ENCODE measurements at regions not wholly inside any gene's neighbourhood (a gene's known extent, or its start where the extent isn't known, plus 50 kb on each side); places are given as distances from the start of the nearest gene placed in this dataset.

GRCh38 chr17:79141578-79142355 is 67.1 kb downstream of the ENGASE start:
- Histone ChIP-seq H3K4me1 (peaks cover 0 to 8% (median 0%) of the 10 kb centered on the region in 4 donors), H3K36me3 (no peaks in the 10 kb centered on the region), H3K27me3 (peaks cover 0 to 52% of the 10 kb centered on the region in 2 donors), H3K9me3 (no peaks in the 10 kb centered on the region), H3K27ac (no peak overlapping the region), H3K4me3 (no peak overlapping the region)
- 38 to 44% methylated on average over 23 to 24 of the region's 24 CpGs for WGBS, 2 donors
- DNase-seq (ENCODE audit: low spot score in 2 of 2) = no peak
- TF ChIP-seq POLR2A (IDR thresholded peaks at IDR 0.05) = no peak
- TF ChIP-seq EP300 (IDR thresholded peaks at IDR 0.05) = no peak

- H3K9me3 ChIP-seq = no peaks in the 10 kb centered on the region
- H3K4me1 ChIP-seq = peaks cover 0 to 8% (median 0%) of the 10 kb centered on the region in 4 donors
- H3K4me3 ChIP-seq = no peak overlapping the region
- no peak for TF ChIP-seq EP300 (IDR thresholded peaks at IDR 0.05)
- no peak for TF ChIP-seq CTCF (IDR thresholded peaks at IDR 0.05)
- no peak for TF ChIP-seq POLR2A (IDR thresholded peaks at IDR 0.05)
- H3K27me3 ChIP-seq = peaks cover 0 to 60% of the 10 kb centered on the region in 2 donors
- WGBS, 2 donors = 89% methylated on average over 12 of the region's 12 CpGs
- no peaks in the 10 kb centered on the region for H3K36me3 ChIP-seq
- no peak overlapping the region for H3K27ac ChIP-seq
- DNase-seq (ENCODE audit: low spot score in 2 of 2) = no peak
These were observed 64.2 kb downstream of the ENGASE start for GRCh38 chr17:79138826-79139225.

DNA sequence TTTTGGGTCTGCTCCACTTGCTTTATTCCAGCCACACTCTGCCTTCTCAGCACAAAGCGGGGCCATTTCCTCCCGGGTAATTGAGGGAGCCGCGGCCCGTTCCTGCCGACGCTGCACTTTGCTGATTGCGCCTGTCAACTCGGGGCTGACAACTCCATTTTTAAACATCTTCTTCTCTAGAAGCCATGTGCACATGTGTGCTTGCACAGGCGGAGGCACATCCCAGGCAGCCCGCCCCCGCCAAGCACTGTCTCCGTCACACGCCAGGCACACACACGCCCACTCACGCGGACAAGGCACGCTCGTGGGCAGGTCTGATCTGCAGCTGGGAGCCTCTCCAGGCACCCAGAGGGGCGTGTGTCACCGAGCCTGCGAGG is 63.2 kb downstream of the ENGASE start:
- H3K9me3 ChIP-seq = no peaks in the 10 kb centered on the region
- no peak overlapping the region for H3K27ac ChIP-seq
- WGBS, 2 donors = 41 to 65% methylated on average over 21 to 22 of the region's 22 CpGs
- H3K4me1 ChIP-seq = peaks cover 0 to 8% (median 0%) of the 10 kb centered on the region in 4 donors
- H3K4me3 ChIP-seq = no peak overlapping the region
- TF ChIP-seq EP300 (IDR thresholded peaks at IDR 0.05) (no peak), CTCF (IDR thresholded peaks at IDR 0.05) (no peak), POLR2A (IDR thresholded peaks at IDR 0.05) (no peak)
- DNase-seq (ENCODE audit: low spot score in 2 of 2) = no peak
- H3K27me3 ChIP-seq = peaks cover 0 to 51% of the 10 kb centered on the region in 2 donors
- H3K36me3 ChIP-seq = no peaks in the 10 kb centered on the region

GRCh38 chr17:79137015-79137788 is 62.6 kb downstream of the ENGASE start:
- no peak for DNase-seq (ENCODE audit: low spot score in 2 of 2)
- no peak for TF ChIP-seq POLR2A (IDR thresholded peaks at IDR 0.05)
- no peak for TF ChIP-seq EP300 (IDR thresholded peaks at IDR 0.05)
- no peak for TF ChIP-seq CTCF (IDR thresholded peaks at IDR 0.05)
- peaks cover 0 to 8% (median 0%) of the 10 kb centered on the region in 4 donors for H3K4me1 ChIP-seq
- no peaks in the 10 kb centered on the region for H3K9me3 ChIP-seq
- H3K27me3 ChIP-seq = peaks cover 0 to 45% of the 10 kb centered on the region in 2 donors
- H3K36me3 ChIP-seq = no peaks in the 10 kb centered on the region
- WGBS, 2 donors = 59 to 70% methylated on average over 24 to 26 of the region's 26 CpGs
- no peak overlapping the region for H3K4me3 ChIP-seq
- H3K27ac ChIP-seq = no peak overlapping the region

GRCh38 chr17:79136596-79136995 is 62.0 kb downstream of the ENGASE start:
- Histone ChIP-seq H3K4me1 (peaks cover 0 to 8% (median 0%) of the 10 kb centered on the region in 4 donors), H3K36me3 (no peaks in the 10 kb centered on the region), H3K27me3 (peaks cover 0 to 39% of the 10 kb centered on the region in 2 donors), H3K4me3 (no peak overlapping the region), H3K27ac (no peak overlapping the region), H3K9me3 (no peaks in the 10 kb centered on the region)
- no peak for TF ChIP-seq CTCF (IDR thresholded peaks at IDR 0.05)
- TF ChIP-seq POLR2A (IDR thresholded peaks at IDR 0.05) = no peak
- TF ChIP-seq EP300 (IDR thresholded peaks at IDR 0.05) = no peak
- WGBS, 2 donors = 76 to 81% methylated on average over 4 to 8 of the region's 10 CpGs
- DNase-seq (ENCODE audit: low spot score in 2 of 2) = no peak

All from tibial nerve (tissue), 4 donors.